SK-N-SH (cell line): ENCODE measurements at regions not wholly inside any gene's neighbourhood (a gene's known extent, or its start where the extent isn't known, plus 50 kb on each side); places are given as distances from the start of the nearest gene placed in this dataset.

Experiments used
- EP300 ChIP-seq, 2 experiments: IDR thresholded peaks; 2 replicates each; pipeline versions ENCODE4 v1.4.0 to v1.6.1; 2012; ENCODE audit warnings: borderline replicate concordance in 1 of 2, low read depth in 1 of 2, low read length in 1 of 2
- FOSL2 ChIP-seq: IDR thresholded peaks from 2 replicates; pipeline ENCODE4 v1.4.0; 2012; ENCODE audit warnings: low read depth, mild to moderate bottlenecking, moderate library complexity, borderline replicate concordance
- POLR2AphosphoS5 ChIP-seq: IDR thresholded peaks from 2 replicates; pipeline ENCODE4 v1.6.1; 2012; ENCODE audit warnings: low read depth, low read length
- RXRA ChIP-seq: IDR thresholded peaks from 2 replicates; pipeline ENCODE4 v1.4.0; 2012; ENCODE audit warnings: low read depth, mild to moderate bottlenecking, borderline replicate concordance
- TF ChIP-seq, protein P1 (sequence below): IDR thresholded peaks from 2 replicates; pipeline ENCODE4 v1.4.0; 2012; ENCODE audit warnings: low read depth, borderline replicate concordance
- TF ChIP-seq, protein P2 (sequence below): fragments of 200-600 bp; sonication (generic); IDR thresholded peaks from 2 replicates; pipeline ENCODE4 v1.6.1; 2017; ENCODE audit warnings: antibody characterized with exemption, mild to moderate bottlenecking, moderate library complexity

DNA sequence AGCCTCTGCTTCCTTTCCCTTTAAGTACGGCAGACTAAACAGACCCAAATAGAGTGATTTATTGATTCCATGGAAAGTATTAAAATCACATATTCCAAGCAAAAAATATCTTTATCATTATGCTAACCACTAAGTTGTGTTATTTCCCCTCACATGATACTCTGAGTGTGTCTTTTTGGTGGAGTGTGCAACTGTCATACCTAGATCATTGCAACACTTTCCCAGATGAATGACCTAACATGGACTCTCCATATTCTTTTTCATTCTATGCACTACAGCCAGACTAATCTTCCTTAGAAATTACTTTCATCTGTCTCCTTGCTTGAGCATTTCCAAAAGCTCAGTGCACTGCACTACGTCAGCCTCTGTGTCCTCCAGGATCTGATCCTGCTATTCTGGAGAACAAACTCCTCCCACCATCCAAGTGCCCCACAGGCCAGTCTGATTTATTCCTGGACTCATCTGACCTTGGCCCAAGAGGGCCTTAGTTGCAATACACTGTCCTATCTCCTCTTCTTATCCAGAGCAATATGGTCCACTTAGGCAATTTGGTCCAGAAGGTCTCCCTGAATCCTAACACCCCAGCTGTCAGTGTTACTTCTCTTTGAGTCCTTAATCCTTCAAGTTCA is 263.3 kb upstream of the KLF6 start:
- TF ChIP-seq FOSL2 = no peak
- TF ChIP-seq, protein P1, sequence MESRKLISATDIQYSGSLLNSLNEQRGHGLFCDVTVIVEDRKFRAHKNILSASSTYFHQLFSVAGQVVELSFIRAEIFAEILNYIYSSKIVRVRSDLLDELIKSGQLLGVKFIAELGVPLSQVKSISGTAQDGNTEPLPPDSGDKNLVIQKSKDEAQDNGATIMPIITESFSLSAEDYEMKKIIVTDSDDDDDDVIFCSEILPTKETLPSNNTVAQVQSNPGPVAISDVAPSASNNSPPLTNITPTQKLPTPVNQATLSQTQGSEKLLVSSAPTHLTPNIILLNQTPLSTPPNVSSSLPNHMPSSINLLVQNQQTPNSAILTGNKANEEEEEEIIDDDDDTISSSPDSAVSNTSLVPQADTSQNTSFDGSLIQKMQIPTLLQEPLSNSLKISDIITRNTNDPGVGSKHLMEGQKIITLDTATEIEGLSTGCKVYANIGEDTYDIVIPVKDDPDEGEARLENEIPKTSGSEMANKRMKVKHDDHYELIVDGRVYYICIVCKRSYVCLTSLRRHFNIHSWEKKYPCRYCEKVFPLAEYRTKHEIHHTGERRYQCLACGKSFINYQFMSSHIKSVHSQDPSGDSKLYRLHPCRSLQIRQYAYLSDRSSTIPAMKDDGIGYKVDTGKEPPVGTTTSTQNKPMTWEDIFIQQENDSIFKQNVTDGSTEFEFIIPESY = no peak
- TF ChIP-seq, protein P2, sequence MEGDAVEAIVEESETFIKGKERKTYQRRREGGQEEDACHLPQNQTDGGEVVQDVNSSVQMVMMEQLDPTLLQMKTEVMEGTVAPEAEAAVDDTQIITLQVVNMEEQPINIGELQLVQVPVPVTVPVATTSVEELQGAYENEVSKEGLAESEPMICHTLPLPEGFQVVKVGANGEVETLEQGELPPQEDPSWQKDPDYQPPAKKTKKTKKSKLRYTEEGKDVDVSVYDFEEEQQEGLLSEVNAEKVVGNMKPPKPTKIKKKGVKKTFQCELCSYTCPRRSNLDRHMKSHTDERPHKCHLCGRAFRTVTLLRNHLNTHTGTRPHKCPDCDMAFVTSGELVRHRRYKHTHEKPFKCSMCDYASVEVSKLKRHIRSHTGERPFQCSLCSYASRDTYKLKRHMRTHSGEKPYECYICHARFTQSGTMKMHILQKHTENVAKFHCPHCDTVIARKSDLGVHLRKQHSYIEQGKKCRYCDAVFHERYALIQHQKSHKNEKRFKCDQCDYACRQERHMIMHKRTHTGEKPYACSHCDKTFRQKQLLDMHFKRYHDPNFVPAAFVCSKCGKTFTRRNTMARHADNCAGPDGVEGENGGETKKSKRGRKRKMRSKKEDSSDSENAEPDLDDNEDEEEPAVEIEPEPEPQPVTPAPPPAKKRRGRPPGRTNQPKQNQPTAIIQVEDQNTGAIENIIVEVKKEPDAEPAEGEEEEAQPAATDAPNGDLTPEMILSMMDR = no peak
- no peak for TF ChIP-seq POLR2AphosphoS5
- no peak for TF ChIP-seq RXRA
- TF ChIP-seq EP300 (IDR thresholded peaks at IDR 0.05; ENCODE audit: borderline replicate concordance in 1 of 2, low read depth in 1 of 2, low read length in 1 of 2) = no peak
